ENCODE measurements at regions not wholly inside any gene's neighbourhood (a gene's known extent, or its start where the extent isn't known, plus 50 kb on each side); places are given as distances from the start of the nearest gene placed in this dataset.

GRCh38 chr13:73870970-73871935, 263.0 kb downstream of the KLF12 start:
- Mint-ChIP-seq H3K4me3 (no peak overlapping the region), H3K4me1 (ENCODE audit: low read depth) (peaks cover 49% of the 10 kb centered on the region), H3K27ac (peak overlapping the region; percentile 43), H3K27me3 (no peaks in the 10 kb centered on the region), H3K9me3 (no peaks in the 10 kb centered on the region), H3K36me3 (ENCODE audit: low read depth) (peaks cover 2% of the 10 kb centered on the region)
- ChIA-PET CTCF (interaction anchor here (1.1 kb wide), 1 partner anchor 17 kb away, joined by 3 read pairs; no protein-coding TSS in a partner anchor), POLR2A (no interaction called here)
- ATAC-seq (peak; percentile 83), DNase-seq (peak; percentile 54)
- intact Hi-C loops (cut with micrococcal nuclease), result no loop called here
- no peak for TF ChIP-seq CTCF (IDR thresholded peaks at IDR 0.05)

GRCh38 chr13:73870036-73870741, 264.0 kb downstream of the KLF12 start:
- ChIA-PET CTCF (no interaction called here), POLR2A (no interaction called here)
- H3K27me3 Mint-ChIP-seq, result no peaks in the 10 kb centered on the region
- no peak overlapping the region for H3K4me3 Mint-ChIP-seq
- H3K27ac Mint-ChIP-seq, result no peak overlapping the region
- intact Hi-C loops (cut with micrococcal nuclease), result no loop called here
- no peak for TF ChIP-seq CTCF (IDR thresholded peaks at IDR 0.05)
- H3K36me3 Mint-ChIP-seq (ENCODE audit: low read depth), result peaks cover 4% of the 10 kb centered on the region
- ATAC-seq (no peak), DNase-seq (no peak)
- peaks cover 54% of the 10 kb centered on the region for H3K4me1 Mint-ChIP-seq (ENCODE audit: low read depth)
- no peaks in the 10 kb centered on the region for H3K9me3 Mint-ChIP-seq

- no peak for ATAC-seq
- no peak for TF ChIP-seq CTCF (IDR thresholded peaks at IDR 0.05)
Observed at GRCh38 chr13:73865027-73865426, 269.2 kb downstream of the KLF12 start.

GRCh38 chr13:73861136-73861535, 273.1 kb downstream of the KLF12 start:
- intact Hi-C loops (cut with micrococcal nuclease), result no loop called here
- H3K4me3 Mint-ChIP-seq, result no peak overlapping the region
- no peak for DNase-seq
- peaks cover 48% of the 10 kb centered on the region for H3K4me1 Mint-ChIP-seq (ENCODE audit: low read depth)
- H3K27ac Mint-ChIP-seq, result peak overlapping the region; percentile 72
- peak; percentile 49 for ATAC-seq
- H3K9me3 Mint-ChIP-seq, result no peaks in the 10 kb centered on the region
- no peaks in the 10 kb centered on the region for H3K27me3 Mint-ChIP-seq
- CTCF ChIA-PET, result interaction anchor here (2.7 kb wide), 1 partner anchor 13 kb away, joined by 8 read pairs; no protein-coding TSS in a partner anchor
- POLR2A ChIA-PET, result no interaction called here
- TF ChIP-seq CTCF (IDR thresholded peaks at IDR 0.05), result no peak
- peaks cover 7% of the 10 kb centered on the region for H3K36me3 Mint-ChIP-seq (ENCODE audit: low read depth)

More at GRCh38 chr13:73865027-73865426, 269.2 kb downstream of the KLF12 start:
- Mint-ChIP-seq H3K27me3 (no peaks in the 10 kb centered on the region), H3K4me3 (no peak overlapping the region), H3K27ac (no peak overlapping the region), H3K9me3 (no peaks in the 10 kb centered on the region), H3K4me1 (ENCODE audit: low read depth) (peaks cover 50% of the 10 kb centered on the region), H3K36me3 (ENCODE audit: low read depth) (peaks cover 5% of the 10 kb centered on the region)
- intact Hi-C loops (cut with micrococcal nuclease), result no loop called here
- no peak for DNase-seq
- CTCF ChIA-PET, result no interaction called here
- POLR2A ChIA-PET, result interaction anchor here (0.6 kb wide), 1 partner anchor 441 kb away, joined by 3 read pairs; no protein-coding TSS in a partner anchor
